OCI-LY3 (cell line): ENCODE measurements at regions not wholly inside any gene's neighbourhood (a gene's known extent, or its start where the extent isn't known, plus 50 kb on each side); places are given as distances from the start of the nearest gene placed in this dataset.

Experiments used
- H2AFZ ChIP-seq: fragments of 200-600, 300-600 bp; shearing (Covaris generic); 2 replicates; pipeline ENCODE4 v1.6.0; 2014; ENCODE audit warnings: antibody characterized with exemption, low read depth, low read length
- H3K27ac ChIP-seq: fragments of 200-600, 300-600 bp; sonication (generic); 2 replicates; pipeline ENCODE4 v1.5.1; 2014; ENCODE audit warnings: mild to moderate bottlenecking, low read length, moderate library complexity, mixed read lengths
- H3K27me3 ChIP-seq: fragments of 200-600, 300-600 bp; sonication (generic); 2 replicates; pipeline ENCODE4 v1.6.1; 2014; ENCODE audit warnings: low read depth, low read length, mixed read lengths
- H3K36me3 ChIP-seq: fragments of 200-600, 300-600 bp; sonication (generic); replicated peaks from 2 replicates; pipeline ENCODE3; 2014; ENCODE audit warnings: low read depth, low read length, mixed read lengths
- H3K4me1 ChIP-seq: fragments of 300-600, 200-600 bp; sonication (generic); 2 replicates; pipeline ENCODE4 v1.6.1; 2014; ENCODE audit warnings: low read length, mixed read lengths
- H3K4me2 ChIP-seq: fragments of 200-600, 300-600 bp; sonication (generic); 2 replicates; pipeline ENCODE4 v1.6.1; 2014; ENCODE audit warnings: low read length, mixed read lengths
- H3K4me3 ChIP-seq: fragments of 300-600, 200-600 bp; sonication (generic); 2 replicates; pipeline ENCODE4 v1.5.1; 2014; ENCODE audit warnings: antibody characterized with exemption, mild to moderate bottlenecking, low read length, moderate library complexity
- H3K79me2 ChIP-seq: fragments of 300-600, 200-600 bp; shearing (Covaris generic); 2 replicates; pipeline ENCODE4 v1.6.1; 2014; ENCODE audit warnings: mild to moderate bottlenecking, low read length, mixed read lengths
- H3K9ac ChIP-seq: fragments of 300-600, 200-600 bp; shearing (Covaris generic); 2 replicates; pipeline ENCODE4 v1.6.0; 2014; ENCODE audit warnings: mild to moderate bottlenecking, low read length, moderate library complexity
- H3K9me3 ChIP-seq: fragments of 200-600, 300-600 bp; shearing (Covaris generic); 2 replicates; pipeline ENCODE4 v1.6.1; 2014; ENCODE audit warnings: low read length, mixed read lengths; ENCODE audit not compliant: insufficient read depth
- H4K20me1 ChIP-seq: fragments of 200-600, 300-600 bp; sonication (generic); 2 replicates; pipeline ENCODE4 v1.6.1; 2016; ENCODE audit warnings: low read length, mixed read lengths; ENCODE audit not compliant: insufficient read depth
- EZH2phosphoT487 ChIP-seq: fragments of 200-600 bp; shearing (Covaris generic); IDR thresholded peaks from 2 replicates; pipeline ENCODE4 v1.6.1; 2018; ENCODE audit warnings: antibody characterized with exemption, mixed run types, low read depth
- TF ChIP-seq, protein P1 (sequence below): fragments of 200-600, 300-600 bp; sonication (generic); IDR thresholded peaks from 2 replicates; pipeline ENCODE4 v1.5.1; 2014; ENCODE audit warnings: antibody characterized with exemption, low read length, low read depth

GRCh38 chr3:160060409-160061027 lies 71.9 kb downstream of the IL12A start:
- Histone ChIP-seq H3K9me3 (no peaks in the 10 kb centered on the region), H4K20me1 (no peaks in the 10 kb centered on the region)
- TF ChIP-seq, protein P1, sequence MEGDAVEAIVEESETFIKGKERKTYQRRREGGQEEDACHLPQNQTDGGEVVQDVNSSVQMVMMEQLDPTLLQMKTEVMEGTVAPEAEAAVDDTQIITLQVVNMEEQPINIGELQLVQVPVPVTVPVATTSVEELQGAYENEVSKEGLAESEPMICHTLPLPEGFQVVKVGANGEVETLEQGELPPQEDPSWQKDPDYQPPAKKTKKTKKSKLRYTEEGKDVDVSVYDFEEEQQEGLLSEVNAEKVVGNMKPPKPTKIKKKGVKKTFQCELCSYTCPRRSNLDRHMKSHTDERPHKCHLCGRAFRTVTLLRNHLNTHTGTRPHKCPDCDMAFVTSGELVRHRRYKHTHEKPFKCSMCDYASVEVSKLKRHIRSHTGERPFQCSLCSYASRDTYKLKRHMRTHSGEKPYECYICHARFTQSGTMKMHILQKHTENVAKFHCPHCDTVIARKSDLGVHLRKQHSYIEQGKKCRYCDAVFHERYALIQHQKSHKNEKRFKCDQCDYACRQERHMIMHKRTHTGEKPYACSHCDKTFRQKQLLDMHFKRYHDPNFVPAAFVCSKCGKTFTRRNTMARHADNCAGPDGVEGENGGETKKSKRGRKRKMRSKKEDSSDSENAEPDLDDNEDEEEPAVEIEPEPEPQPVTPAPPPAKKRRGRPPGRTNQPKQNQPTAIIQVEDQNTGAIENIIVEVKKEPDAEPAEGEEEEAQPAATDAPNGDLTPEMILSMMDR: no peak
- TF ChIP-seq EZH2phosphoT487: no peak

GRCh38 chr3:160061525-160061924 lies 72.9 kb downstream of the IL12A start:
- TF ChIP-seq EZH2phosphoT487: no peak
- TF ChIP-seq, protein P1: no peak
- H3K4me1 ChIP-seq: no peaks in the 10 kb centered on the region
- no peak overlapping the region for H3K27ac ChIP-seq
- no peaks in the 10 kb centered on the region for H3K79me2 ChIP-seq
- no peaks in the 10 kb centered on the region for H3K27me3 ChIP-seq
- no peak overlapping the region for H3K4me3 ChIP-seq
- H4K20me1 ChIP-seq: no peaks in the 10 kb centered on the region
- H2AFZ ChIP-seq: no peak overlapping the region
- no peak overlapping the region for H3K4me2 ChIP-seq
- no peaks in the 10 kb centered on the region for H3K36me3 ChIP-seq
- H3K9me3 ChIP-seq: no peaks in the 10 kb centered on the region
- no peak overlapping the region for H3K9ac ChIP-seq

More at GRCh38 chr3:160060409-160061027, 71.9 kb downstream of the IL12A start:
- H3K9ac ChIP-seq: no peak overlapping the region
- no peaks in the 10 kb centered on the region for H3K79me2 ChIP-seq
- H3K4me3 ChIP-seq: no peak overlapping the region
- no peaks in the 10 kb centered on the region for H3K27me3 ChIP-seq
- H2AFZ ChIP-seq: no peak overlapping the region
- H3K4me2 ChIP-seq: no peak overlapping the region
- H3K4me1 ChIP-seq: no peaks in the 10 kb centered on the region
- no peaks in the 10 kb centered on the region for H3K36me3 ChIP-seq
- no peak overlapping the region for H3K27ac ChIP-seq

- H3K9ac ChIP-seq: no peak overlapping the region
These were observed 76.6 kb downstream of the IL12A start for GRCh38 chr3:160065282-160065681.

DNA sequence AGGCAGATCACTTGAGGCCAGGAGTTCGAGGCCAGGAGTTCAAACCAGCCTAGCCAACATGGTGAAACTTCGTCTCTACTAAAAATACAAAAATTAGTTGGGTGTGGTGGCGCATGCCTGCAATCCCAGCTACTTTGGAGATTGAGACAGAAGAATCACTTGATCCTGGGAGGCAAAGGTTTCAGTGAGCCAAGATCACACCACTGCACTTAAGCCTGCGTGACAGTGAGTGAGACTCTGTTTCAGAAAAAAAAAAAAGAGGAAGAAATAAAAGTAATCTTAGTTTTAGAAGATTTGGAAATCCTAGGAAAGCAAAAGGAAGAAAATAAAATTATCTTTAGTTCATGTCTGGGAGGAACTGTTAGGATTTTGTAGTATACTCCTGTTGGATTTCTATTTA lies 77.2 kb downstream of the IL12A start:
- no peak overlapping the region for H3K4me2 ChIP-seq
- H4K20me1 ChIP-seq: no peaks in the 10 kb centered on the region
- no peaks in the 10 kb centered on the region for H3K4me1 ChIP-seq
- TF ChIP-seq, protein P1: no peak
- TF ChIP-seq EZH2phosphoT487: no peak
- H3K4me3 ChIP-seq: no peak overlapping the region
- no peaks in the 10 kb centered on the region for H3K36me3 ChIP-seq
- no peak overlapping the region for H2AFZ ChIP-seq
- no peaks in the 10 kb centered on the region for H3K9me3 ChIP-seq
- no peak overlapping the region for H3K27ac ChIP-seq
- H3K9ac ChIP-seq: no peak overlapping the region
- no peaks in the 10 kb centered on the region for H3K27me3 ChIP-seq
- no peaks in the 10 kb centered on the region for H3K79me2 ChIP-seq

More at GRCh38 chr3:160065282-160065681, 76.6 kb downstream of the IL12A start:
- Histone ChIP-seq H3K9me3 (no peaks in the 10 kb centered on the region), H3K27ac (no peak overlapping the region), H2AFZ (no peak overlapping the region), H3K4me2 (no peak overlapping the region), H3K4me3 (no peak overlapping the region), H3K79me2 (no peaks in the 10 kb centered on the region), H4K20me1 (no peaks in the 10 kb centered on the region), H3K4me1 (no peaks in the 10 kb centered on the region), H3K36me3 (no peaks in the 10 kb centered on the region), H3K27me3 (no peaks in the 10 kb centered on the region)
- no peak for TF ChIP-seq EZH2phosphoT487
- TF ChIP-seq, protein P1: no peak
